Right ventricle myocardium superior (tissue), 1 donor: ENCODE measurements at regions not wholly inside any gene's neighbourhood (a gene's known extent, or its start where the extent isn't known, plus 50 kb on each side); places are given as distances from the start of the nearest gene placed in this dataset.

Source experiments
- ATAC-seq: fragments of 200-7000 bp; cut with Tn5 transposase; one replicate; pipeline ENCODE4 v1.9.1; 2020; ENCODE audit warnings: mild to moderate bottlenecking; ENCODE audit not compliant: poor library complexity
- DNase-seq: peaks from one replicate; pipeline ENCODE4 v3.0.0-alpha.2; 2020
- intact Hi-C: fragments of 100-400 bp; cut with DNase I; formaldehyde crosslinking; loops from one replicate; pipeline ENCODE4 v1.11.2; 2022
- donor health status: DM: no; HTN: yes; CAD: no; lungs with severe emphysema.

DNA sequence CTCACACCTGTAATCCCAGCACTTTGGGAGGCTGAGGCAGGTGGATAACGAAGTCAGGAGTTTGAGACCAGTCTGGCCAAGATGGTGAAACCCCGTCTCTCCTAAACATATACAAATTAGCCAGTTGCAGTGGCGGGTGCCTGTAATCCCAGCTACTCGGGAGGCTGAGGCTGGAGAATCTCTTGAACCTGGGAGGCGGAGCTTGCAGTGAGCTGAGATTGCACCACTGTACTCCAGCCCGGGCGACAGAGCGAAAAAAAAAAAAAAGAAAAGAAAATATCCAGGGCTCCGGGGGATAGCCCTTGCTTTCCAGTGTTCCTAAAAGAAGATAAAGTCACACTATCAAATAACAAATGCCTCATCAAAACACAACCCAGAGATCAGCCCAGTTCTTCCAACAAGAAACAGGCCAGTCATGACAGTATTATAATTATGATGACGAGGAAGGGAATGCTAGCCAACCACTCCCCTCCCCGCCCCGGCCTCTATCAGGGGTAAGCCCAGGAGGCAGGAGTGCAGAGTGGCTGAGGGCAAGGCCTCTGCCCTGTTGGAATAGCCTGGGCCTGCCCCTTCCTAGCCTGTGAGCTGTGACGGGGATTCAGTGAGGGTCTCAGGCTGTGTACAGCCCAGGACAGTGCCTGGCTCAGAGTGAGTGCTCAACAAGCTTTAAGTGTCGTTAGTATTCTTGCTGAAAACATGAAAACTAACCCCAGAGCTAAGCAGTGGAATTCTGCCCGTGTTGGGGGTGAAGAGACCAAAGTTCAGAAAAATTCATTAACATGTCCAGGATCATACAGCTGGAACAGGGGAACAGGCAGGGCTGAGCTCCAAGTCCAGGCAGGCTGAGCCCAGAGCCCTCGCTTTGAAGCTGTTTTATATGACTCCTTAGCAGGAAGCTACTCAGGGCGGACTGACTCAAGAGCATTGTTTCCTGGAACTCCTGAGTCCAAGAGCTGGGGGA, 54.3 kb downstream of the FAM241B start:
- DNase-seq, result peak; percentile 69
- intact Hi-C loops, result no loop called here
- ATAC-seq, result peak; percentile 79

DNA sequence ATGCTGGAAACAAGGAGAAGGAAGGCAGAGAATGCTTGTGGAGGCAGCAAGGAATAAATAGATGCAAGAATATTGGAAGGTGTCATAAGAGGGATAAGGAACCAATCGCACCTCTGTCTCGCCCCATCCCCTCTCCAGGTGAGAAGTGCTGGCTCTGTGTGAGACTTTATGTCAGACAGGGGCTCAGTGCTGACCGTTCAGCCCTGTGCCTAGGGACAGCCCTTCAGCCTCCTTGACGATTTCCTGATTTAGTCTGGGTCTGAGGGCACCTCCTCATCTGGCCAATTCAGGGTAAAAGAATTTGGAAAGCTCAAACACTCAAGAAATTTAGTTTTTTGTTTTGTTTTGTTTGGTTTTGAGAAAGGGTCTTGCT, 54.9 kb downstream of the FAM241B start:
- intact Hi-C loops, result no loop called here
- no peak for DNase-seq
- ATAC-seq, result no peak

DNA sequence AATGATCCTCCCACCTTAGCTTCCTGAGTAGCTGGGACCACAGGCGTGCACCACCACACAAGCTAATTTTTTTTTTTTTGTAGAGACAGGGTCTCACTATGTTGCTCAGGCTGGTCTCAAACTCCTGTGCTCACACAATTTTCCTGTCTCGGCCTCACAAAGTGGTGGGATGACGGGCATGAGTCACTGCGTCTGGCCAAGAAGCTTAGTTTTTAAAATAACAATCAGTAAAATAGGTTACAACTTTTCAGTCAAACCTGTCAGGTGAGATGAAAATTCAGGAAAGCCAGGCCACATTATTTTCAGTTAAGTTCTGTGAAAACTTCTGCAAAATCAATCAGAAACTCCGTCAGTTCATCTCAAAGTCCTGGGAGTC, 55.4 kb downstream of the FAM241B start:
- DNase-seq (no peak), ATAC-seq (no peak)
- intact Hi-C loops, result no loop called here

DNA sequence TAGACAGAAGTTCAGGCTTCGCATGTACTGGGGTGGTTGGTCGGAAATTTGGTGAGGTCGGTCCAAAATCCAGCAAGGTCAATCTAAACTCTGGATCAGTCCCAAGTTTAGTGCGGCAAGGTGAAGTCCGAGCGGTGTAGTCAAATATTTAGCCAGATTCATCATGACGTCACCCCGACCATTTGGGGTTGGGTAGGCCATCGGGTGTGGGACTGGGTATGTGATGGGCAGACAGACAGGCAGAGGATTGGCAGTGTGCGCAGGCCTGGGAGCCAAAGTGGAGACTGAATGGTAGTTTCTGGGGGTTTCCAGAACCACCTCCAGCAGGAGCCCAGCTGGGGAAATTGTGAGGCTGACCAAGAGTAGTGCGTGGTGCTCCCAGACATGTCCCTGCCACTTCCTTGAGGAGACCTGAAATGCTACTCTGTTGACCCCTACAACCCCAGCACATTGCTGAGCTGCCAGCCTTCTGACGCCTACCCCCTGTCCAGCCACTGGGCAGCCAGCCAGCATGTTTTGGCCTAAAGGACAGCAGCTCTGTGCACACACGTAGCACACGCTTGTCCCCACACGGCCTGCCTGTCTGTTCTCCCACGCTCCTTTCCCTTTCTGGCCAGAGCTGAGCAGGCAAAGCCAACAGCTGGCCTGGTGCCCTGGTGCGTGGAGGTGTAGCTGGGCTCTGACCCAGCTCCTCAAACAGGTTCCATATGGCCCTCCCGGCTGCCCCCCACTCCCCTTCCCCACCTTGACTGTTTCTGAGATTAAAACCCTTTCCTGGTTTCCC, 55.9 kb downstream of the FAM241B start:
- intact Hi-C loops, result no loop called here
- peak; percentile 85 for ATAC-seq

DNA sequence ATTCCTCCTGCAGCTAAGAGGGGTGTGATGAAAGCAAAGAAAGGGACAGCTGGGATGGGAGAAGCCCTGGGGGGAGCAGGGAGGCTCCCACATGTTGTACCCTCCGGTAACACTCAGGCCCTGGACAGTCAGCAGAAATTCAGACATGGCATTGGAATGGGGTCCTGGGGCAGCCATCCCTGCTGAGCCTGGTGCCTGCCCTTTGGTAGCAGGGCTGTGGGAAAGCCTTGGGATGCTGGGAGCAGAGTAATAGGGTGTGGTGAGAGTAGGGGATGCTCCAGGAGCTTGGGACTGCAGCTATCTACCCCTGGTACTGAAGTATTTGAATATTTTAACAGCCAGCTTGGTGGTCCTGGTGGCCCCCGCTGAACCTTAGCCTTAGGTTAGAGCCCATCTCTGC, 56.8 kb downstream of the FAM241B start:
- intact Hi-C loops, result no loop called here
- DNase-seq, result no peak
- ATAC-seq, result no peak

More for the DNA sequence above, 55.9 kb downstream of the FAM241B start:
- DNase-seq, result peak; percentile 83

DNA sequence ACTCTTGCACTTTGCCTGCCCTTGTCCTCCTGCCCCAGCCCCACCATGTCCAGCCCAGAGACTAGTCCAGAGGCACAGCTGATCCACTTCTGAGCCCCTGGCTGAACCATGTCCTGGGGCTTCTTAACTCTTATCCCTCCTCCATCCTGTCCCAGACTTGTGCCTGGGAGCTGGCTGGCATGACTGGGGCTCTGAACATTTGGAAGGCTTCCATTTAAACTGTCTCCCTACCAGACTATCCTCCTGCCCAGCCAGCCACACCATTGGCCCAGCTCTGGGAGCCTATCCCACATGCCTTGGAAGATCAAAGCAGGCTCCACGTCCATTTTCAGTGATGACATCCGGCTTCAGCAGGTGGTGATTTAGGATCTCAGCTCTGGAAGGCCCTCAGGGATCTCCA, 57.4 kb downstream of the FAM241B start:
- DNase-seq, result no peak
- intact Hi-C loops, result no loop called here
- ATAC-seq, result no peak

DNA sequence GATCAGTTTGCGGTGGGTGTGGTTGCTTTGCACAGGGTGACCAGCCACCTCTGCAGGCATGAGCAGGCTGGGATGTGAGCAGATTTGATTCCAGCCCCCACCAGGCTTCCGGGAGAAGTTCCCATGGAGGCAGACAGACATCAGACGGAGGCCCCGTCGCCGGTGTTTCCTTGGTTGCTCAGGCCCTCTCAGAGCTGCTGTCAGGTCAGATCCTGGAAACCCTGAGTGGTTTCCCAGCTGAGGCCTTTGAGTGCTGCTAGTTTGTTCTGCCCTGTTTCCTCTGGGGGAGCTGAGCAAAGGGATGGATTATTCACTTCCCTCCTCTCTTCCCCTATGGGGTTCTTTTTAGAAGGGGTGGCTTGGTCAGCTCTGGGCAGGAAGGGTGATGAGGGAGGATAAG, 62.2 kb downstream of the FAM241B start:
- no peak for ATAC-seq
- intact Hi-C loops, result no loop called here

DNA sequence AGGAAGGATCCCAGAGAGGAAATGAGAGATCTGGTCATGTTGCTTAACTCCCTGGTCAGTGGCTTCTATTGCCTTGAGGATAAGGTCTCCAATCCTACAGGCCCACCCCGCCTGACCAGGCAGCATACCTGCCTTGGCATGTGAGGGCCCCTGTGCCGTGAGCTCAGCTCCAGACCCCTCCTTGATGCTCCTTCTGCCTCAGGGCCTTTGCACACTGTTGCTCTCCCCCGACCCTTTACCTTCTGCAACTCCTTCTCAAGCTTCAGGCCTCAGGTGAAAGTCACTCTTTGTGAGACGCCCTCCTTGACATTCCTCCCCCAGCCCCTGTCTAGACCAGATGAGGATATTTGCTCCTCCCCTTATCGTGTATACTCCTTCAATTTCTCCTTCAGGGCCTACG, 62.8 kb downstream of the FAM241B start:
- DNase-seq, result no peak
- intact Hi-C loops, result no loop called here
- no peak for ATAC-seq

More for the DNA sequence above, 62.2 kb downstream of the FAM241B start:
- no peak for DNase-seq

DNA sequence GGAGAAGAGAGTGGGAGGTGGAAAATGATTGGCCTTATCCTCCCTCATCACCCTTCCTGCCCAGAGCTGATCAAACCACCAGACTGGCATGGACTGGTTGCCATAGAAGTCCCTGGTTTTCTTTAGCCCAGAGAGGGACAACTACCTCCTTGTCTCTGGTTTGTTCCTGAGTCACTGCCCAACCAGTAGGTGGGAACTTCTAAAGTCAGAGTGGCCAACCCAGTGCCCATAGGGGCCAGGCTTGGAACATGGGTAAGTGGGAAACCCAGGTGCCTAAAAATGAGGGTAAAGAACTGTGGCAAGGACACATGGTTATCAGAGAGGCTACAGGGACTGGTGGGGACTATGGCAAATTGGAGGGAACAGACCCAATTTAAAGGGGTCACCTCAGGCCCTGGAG, 63.8 kb downstream of the FAM241B start:
- ATAC-seq (no peak), DNase-seq (no peak)
- intact Hi-C loops, result no loop called here

DNA sequence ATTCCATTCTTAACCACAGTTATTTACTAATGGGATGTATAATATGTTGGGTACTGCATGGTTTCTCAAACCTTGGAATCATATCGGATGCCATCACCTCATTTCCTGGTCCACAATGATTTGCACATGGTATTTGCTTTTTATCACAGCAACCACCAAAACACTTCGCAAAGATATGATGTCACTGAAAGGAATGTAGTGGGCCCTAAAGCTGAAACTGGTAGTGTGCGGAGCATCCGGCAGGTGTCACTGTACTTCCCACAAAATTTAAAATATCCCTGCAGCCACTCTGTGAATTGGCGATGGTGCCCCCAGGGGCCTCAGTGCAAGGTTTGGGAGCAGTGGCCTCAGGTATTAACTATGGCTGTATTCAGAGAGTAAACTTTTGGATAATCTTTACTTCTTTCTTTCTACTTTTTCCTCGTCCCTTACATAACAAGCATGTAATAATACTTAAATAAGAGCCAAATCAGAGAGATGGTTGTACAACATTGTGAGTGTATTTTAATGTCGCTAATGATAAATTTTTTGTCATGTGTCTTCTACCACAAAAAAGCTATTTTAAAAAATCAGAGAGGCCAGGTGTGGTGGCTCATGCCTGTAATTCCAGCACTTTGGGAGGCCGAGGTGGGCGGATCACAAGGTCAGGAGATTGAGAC, 66.2 kb downstream of the FAM241B start:
- ATAC-seq (peak; percentile 71), DNase-seq (no peak)
- intact Hi-C loops, result loop anchor here (5.0 kb wide), 1 partner anchor 106 kb away; the partner anchor contains the start of gene COL13A1

DNA sequence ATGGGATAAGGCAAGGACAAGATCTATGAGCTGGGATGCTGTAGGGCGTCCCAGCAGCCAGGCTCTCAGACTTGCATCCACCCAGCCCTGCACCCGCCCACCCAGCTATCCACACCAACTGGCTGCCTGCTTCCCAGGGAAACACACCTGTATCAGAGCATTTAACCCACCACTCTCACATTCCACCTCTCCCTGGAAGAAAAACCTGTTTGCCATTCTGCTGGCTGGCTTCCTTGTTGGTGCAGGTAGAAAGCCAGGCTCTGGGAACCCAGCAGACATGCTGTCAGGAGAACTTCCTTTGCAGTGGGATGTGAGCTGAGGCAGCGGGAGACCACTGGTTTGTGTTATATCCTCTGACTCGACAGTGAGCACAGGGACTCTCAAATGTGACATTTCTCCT, 67.0 kb downstream of the FAM241B start:
- DNase-seq, result no peak
- intact Hi-C loops, result loop anchor here (5.0 kb wide), 1 partner anchor 105 kb away; the partner anchor contains the start of gene COL13A1
- no peak for ATAC-seq

DNA sequence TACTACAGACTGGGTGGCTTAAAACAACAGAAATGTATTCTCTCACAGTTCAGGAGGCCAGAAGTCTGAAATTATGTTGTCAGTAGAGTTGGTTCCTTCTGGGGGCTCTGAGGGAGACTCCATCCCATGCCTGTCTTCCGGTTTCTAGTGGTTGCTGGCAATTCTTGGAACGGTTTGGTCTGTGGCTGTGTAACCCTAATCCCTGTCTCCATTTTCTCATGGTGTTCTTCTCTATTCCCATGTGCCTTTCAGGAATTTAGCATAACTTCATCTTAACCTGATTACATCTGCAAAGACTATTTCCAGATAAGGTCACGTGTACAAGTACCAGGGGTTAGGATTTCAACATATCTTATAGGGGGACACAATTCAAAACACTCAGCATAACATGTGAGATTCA, 73.2 kb downstream of the FAM241B start:
- intact Hi-C loops, result no loop called here
- DNase-seq (no peak), ATAC-seq (no peak)

DNA sequence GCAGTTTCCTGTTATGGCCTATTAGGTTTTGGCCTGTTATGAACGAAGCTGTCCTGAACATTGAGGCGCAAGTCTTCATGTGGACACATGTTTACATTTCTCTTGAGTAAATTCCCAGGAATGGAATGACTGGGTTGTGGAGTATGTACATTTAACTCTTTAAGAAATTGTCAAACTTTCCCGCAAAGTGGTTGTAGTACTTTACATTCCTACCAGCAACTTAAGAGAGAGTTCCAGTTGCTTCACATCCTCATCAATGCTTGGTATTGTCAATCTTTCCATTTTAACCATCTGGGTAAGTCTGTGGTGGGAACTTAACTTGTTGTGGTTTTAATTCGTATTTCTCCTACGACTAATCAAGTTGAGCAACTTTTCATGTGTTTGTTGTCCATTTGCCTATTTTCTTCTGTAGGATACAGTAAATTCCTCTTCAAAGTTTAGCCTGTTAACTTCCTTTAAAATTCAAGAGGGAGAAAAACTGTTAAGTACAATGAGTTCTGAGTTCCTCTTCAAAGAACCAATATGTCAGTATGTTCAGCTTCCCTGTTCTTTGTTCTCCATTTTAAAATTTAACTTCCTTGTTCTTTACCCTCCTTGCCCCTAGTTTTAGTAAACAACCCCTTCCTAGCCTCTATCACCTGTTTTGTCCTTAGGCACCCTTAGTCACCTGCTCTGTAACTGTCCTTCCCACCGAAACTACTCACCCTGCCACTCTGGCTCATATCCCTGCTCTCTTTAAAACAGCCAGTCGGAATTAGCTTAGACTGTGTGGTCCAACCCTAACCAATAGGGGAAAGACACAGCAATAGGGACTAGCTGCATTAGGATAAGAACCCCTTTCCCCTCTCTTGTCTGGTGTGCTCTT, 74.0 kb downstream of the FAM241B start:
- ATAC-seq (no peak), DNase-seq (no peak)
- intact Hi-C loops, result no loop called here

DNA sequence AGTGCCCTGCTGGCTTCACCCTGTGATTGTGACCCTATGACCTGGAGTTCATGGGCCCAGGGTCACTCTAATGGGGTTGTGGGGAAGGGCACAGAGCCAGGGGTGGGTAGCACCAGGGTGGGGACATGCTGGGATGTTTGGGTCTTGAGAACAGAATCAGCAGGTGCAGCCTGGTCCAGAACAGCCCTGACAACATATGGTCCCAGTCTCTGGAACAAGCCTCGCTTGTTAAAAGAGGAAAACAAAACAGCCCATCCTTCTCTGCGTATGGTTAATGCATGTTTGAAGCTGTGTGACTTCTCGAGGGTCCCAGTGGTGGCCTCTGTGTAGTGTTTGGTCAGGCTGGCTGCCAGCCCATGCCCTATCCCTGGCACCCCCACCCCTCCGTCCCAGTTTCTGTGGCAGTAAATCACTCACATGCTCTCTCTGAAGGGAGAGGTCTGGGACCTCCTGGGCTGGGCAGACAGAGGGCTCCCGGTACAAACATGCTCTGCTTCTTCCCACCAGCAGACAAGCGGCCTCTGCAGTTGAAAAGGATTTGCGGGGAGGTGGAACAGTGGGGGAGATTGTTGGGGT, 79.4 kb downstream of the FAM241B start:
- intact Hi-C loops, result no loop called here
- DNase-seq (no peak), ATAC-seq (no peak)

DNA sequence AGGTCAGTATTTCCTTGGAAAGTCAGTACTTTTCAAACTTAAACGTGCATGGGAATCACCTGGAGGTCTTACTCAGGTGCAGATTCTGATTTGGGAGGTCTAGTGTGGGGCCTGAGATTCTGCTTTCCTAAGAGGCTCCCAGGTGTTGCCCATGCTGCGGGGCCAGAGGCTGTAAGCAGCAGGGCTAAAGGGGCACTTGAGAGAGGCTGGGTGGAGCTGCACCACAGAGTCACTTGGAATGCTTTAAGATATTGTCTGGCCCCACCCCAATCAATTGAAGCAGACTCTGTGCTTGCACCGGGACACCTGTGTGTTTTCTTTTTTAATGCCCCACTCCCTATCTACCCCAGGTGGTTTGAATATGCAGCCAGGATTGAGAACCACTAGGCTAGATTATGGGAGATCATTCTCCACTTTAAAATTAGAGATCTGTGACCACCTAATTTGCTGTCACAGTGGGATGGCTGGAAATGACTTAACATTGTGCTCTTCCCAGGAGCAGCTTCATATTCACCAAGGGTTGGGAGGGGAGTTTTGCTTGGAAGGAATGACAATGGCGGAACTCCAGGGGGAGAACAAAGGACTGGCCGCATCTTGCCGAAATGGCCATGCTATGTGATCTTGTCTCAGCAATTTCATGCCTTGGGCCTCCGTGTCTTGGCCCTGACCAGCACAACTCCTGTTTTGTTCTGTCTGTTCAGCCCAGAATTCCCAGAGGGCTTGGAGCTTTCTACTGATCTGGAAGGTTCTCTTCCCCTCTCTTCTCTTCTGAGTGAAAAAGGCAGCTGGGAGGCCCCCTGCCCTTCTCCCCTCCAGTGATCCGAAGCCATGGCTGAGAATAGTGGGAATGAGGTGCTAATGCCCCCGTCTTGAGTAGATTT, 80.2 kb downstream of the FAM241B start:
- ATAC-seq, result no peak
- no peak for DNase-seq
- intact Hi-C loops, result no loop called here

DNA sequence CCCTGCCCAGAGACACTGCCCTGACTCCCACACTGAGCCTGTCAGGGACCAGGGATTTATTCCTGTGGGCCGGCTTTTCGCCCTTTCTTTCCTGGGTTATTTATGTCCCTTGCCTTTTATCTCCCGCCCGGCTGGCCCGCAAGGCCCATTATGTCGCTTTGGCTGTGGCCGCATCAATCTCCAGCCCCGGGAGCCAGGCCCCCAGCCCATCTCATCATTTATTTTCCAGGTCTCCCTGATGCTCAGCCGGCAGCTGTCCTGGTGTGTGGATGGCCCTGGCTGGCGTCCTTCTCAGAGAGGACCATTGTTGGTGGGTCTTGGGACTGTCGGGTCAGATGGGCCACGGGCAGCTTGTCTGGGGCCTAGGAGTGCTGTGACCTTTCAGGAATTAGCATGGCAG, 82.3 kb downstream of the FAM241B start:
- DNase-seq, result no peak
- intact Hi-C loops, result no loop called here
- no peak for ATAC-seq

DNA sequence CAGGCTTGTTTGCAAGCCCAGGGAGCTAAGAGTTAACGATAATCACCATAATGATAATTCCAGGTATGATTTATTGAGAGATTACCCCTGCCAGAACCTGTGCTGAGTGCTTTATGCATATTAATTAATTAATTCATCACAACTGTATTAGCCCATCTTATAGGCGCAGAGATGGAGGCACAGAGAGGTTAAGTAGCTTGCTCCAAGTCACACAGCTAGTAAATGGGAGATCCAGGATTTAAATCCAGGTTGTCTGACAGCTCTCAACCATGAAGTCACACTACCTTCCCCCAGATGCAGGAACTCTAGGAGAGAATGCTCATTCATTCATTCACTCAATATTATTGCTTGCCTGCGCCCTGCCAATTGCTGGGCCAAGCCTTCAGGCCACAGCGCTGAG, 84.5 kb downstream of the FAM241B start:
- intact Hi-C loops, result no loop called here
- DNase-seq (no peak), ATAC-seq (no peak)
